ENCODE measurements at regions not wholly inside any gene's neighbourhood (a gene's known extent, or its start where the extent isn't known, plus 50 kb on each side); places are given as distances from the start of the nearest gene placed in this dataset.

GRCh38 chr13:105959876-105960275, 575.6 kb downstream of the EFNB2 start:
- no peak for TF ChIP-seq CTCF (IDR thresholded peaks at IDR 0.05; ENCODE audit: insufficient read depth, low read length, poor library complexity, severe bottlenecking)
- Histone ChIP-seq H3K27me3 (replicated peaks; ENCODE audit: control insufficient read depth, insufficient read depth, low read length) (no peaks in the 10 kb centered on the region), H3K4me3 (replicated peaks; ENCODE audit: low read depth, low read length) (no peak overlapping the region), H3K36me3 (ENCODE audit: control insufficient read depth, insufficient read depth, low read length) (no peaks in the 10 kb centered on the region)
- no peak for DNase-seq (ENCODE audit: extremely low read depth, insufficient read length)

DNA sequence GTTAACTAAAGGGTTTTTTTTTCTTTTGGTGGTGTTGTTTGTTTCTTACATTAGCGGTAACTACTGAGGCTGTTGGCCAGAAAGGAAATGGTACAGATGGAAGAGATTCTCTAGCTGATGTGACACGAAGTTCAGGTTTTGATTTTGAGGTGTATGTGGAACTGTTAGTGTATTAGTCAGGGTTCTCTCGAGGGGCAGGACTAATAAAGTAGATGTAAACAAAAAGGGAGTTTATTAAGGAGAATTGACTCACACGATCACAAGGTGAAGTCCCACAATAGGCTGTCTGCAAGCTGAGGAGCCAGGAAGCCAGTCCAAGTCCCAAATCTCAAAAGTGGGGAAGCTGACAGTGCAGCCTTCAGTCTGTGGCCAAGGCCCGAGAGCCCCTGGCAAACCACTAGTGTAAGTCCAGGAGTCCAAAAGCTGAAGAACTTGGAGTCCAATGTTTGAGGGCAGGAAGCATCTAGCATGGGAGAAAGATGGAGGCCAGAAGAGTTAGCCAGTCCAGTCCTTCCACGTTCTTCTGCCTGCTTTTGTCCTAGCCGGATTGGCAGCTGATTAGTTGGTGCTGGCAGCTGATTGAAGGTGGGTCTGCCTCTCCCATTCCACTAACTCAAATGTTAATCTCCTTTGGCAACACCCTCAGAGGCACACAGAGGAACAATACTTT, 577.6 kb downstream of the EFNB2 start:
- H3K4me3 ChIP-seq (replicated peaks; ENCODE audit: low read depth, low read length): no peak overlapping the region
- TF ChIP-seq CTCF (IDR thresholded peaks at IDR 0.05; ENCODE audit: insufficient read depth, low read length, poor library complexity, severe bottlenecking): no peak
- DNase-seq (ENCODE audit: extremely low read depth, insufficient read length): no peak
- no peaks in the 10 kb centered on the region for H3K27me3 ChIP-seq (replicated peaks; ENCODE audit: control insufficient read depth, insufficient read depth, low read length)
- no peaks in the 10 kb centered on the region for H3K36me3 ChIP-seq (ENCODE audit: control insufficient read depth, insufficient read depth, low read length)

DNA sequence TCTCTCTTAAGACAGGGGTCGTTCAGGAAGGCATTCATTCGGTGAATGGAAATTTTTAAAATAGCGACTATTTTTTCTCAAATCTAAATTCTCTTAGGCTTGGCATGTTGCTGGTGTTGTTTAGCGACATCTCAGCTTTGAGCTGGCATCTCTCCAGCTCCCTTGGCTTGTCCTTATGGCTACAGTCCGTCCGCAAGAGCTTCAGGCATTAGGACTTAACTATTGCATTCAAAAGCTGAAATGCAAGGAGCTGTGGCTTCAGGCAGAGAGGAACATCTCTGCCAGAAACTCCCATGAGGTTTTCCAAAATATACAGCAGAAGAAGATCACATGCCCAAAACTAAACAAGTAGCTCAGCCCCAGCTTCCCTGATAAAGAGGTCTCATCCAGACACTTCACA, 578.5 kb downstream of the EFNB2 start:
- no peak for TF ChIP-seq CTCF (IDR thresholded peaks at IDR 0.05; ENCODE audit: insufficient read depth, low read length, poor library complexity, severe bottlenecking)
- Histone ChIP-seq H3K27me3 (replicated peaks; ENCODE audit: control insufficient read depth, insufficient read depth, low read length) (no peaks in the 10 kb centered on the region), H3K4me3 (replicated peaks; ENCODE audit: low read depth, low read length) (no peak overlapping the region), H3K36me3 (ENCODE audit: control insufficient read depth, insufficient read depth, low read length) (no peaks in the 10 kb centered on the region)
- no peak for DNase-seq (ENCODE audit: extremely low read depth, insufficient read length)

DNA sequence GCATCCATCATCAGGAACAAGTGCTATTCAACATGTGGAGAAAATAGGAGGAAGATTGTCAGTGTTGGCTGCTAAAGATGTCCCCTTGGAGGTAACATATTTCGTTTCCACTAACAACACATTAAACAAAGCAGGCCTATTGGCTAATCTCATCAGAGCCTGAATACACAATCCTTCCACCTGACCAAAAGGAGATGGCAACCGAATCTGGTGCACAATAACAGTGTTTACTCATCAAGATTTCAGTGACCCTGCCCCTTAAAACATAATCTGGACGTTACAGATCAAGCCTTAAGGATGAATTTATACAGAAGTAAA, 582.5 kb downstream of the EFNB2 start:
- Histone ChIP-seq H3K36me3 (ENCODE audit: control insufficient read depth, insufficient read depth, low read length) (no peaks in the 10 kb centered on the region), H3K27me3 (replicated peaks; ENCODE audit: control insufficient read depth, insufficient read depth, low read length) (no peaks in the 10 kb centered on the region), H3K4me3 (replicated peaks; ENCODE audit: low read depth, low read length) (no peak overlapping the region)
- no peak for TF ChIP-seq CTCF (IDR thresholded peaks at IDR 0.05; ENCODE audit: insufficient read depth, low read length, poor library complexity, severe bottlenecking)
- DNase-seq (ENCODE audit: extremely low read depth, insufficient read length): no peak

DNA sequence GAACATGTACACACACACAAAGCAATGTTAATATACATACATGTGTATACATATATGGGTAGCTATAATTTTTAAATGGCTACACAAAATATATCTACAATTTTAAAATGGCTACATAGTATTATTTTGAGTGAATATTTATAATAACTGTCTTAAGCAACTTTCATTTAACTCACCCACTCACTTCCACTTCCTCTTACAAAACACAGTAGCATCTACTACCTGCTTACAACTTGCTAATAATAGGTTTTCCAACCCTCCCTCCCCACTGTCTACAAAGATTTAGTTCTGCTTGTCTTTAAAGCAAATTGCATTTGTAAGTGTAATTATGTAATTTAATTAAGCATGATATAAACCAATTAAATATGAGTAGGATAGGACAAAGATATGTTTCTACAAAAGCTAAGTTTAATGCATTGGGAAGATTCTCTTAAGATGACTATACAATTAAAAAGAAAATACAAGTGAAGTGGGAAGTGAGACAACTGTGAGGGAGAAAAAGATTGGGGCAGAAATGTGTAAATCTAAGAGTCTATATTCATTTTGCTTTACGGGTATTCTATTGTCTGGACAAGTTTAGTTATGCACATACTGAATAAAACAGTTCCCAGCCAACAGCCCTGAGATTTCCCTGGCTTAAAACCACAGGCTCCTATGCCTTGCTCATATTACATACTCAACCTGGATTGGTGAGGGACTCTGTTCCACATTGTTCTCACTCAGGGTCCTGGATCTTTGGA, 583.1 kb downstream of the EFNB2 start:
- TF ChIP-seq CTCF (IDR thresholded peaks at IDR 0.05; ENCODE audit: insufficient read depth, low read length, poor library complexity, severe bottlenecking): no peak
- no peaks in the 10 kb centered on the region for H3K36me3 ChIP-seq (ENCODE audit: control insufficient read depth, insufficient read depth, low read length)
- H3K27me3 ChIP-seq (replicated peaks; ENCODE audit: control insufficient read depth, insufficient read depth, low read length): no peaks in the 10 kb centered on the region
- H3K4me3 ChIP-seq (replicated peaks; ENCODE audit: low read depth, low read length): no peak overlapping the region
- DNase-seq (ENCODE audit: extremely low read depth, insufficient read length): no peak
